ENCODE measurements at regions not wholly inside any gene's neighbourhood (a gene's known extent, or its start where the extent isn't known, plus 50 kb on each side); places are given as distances from the start of the nearest gene placed in this dataset.

GRCh38 chr11:116387641-116388040 is 385.1 kb downstream of the BUD13 start:
- TF ChIP-seq REST (IDR thresholded peaks at IDR 0.05) (no peak), CTCF (IDR thresholded peaks at IDR 0.05) (no peak), USF2 (IDR thresholded peaks at IDR 0.05) (no peak), RFX5 (IDR thresholded peaks at IDR 0.05) (no peak), MAX (IDR thresholded peaks at IDR 0.05) (no peak), CHD4 (IDR thresholded peaks at IDR 0.05; ENCODE audit: borderline replicate concordance) (no peak), HDAC2 (IDR thresholded peaks at IDR 0.05) (no peak), POLR2A (IDR thresholded peaks at IDR 0.05; ENCODE audit: low read length) (no peak), EHMT2 (IDR thresholded peaks at IDR 0.05; ENCODE audit: low read depth) (no peak)
